ENCODE measurements at regions not wholly inside any gene's neighbourhood (a gene's known extent, or its start where the extent isn't known, plus 50 kb on each side); places are given as distances from the start of the nearest gene placed in this dataset.

- no peak for TF ChIP-seq POLR2A (IDR thresholded peaks at IDR 0.05)
- TF ChIP-seq, protein P1, sequence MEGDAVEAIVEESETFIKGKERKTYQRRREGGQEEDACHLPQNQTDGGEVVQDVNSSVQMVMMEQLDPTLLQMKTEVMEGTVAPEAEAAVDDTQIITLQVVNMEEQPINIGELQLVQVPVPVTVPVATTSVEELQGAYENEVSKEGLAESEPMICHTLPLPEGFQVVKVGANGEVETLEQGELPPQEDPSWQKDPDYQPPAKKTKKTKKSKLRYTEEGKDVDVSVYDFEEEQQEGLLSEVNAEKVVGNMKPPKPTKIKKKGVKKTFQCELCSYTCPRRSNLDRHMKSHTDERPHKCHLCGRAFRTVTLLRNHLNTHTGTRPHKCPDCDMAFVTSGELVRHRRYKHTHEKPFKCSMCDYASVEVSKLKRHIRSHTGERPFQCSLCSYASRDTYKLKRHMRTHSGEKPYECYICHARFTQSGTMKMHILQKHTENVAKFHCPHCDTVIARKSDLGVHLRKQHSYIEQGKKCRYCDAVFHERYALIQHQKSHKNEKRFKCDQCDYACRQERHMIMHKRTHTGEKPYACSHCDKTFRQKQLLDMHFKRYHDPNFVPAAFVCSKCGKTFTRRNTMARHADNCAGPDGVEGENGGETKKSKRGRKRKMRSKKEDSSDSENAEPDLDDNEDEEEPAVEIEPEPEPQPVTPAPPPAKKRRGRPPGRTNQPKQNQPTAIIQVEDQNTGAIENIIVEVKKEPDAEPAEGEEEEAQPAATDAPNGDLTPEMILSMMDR (IDR thresholded peaks at IDR 0.05) = no peak
These were observed 601.4 kb downstream of the ZEB2 start for GRCh38 chr2:143918465-143918989.

Data from Peyer's patch (tissue), 4 donors.